NCI-H524 (cell line): ENCODE measurements at regions not wholly inside any gene's neighbourhood (a gene's known extent, or its start where the extent isn't known, plus 50 kb on each side); places are given as distances from the start of the nearest gene placed in this dataset.
A peak's percentile ranks its signal among the peaks of the same experiment; 100 is the strongest.

Experiments used
- DNase-seq, 2 experiments: peaks; one replicate each; lab custom pipeline; 2025; lab: John Stamatoyannopoulos, UW

GRCh38 chr2:217656316-217656715 lies 346.5 kb downstream of the TNS1 start:
- no peak for DNase-seq

- no peak for DNase-seq
These were observed 347.1 kb downstream of the TNS1 start for GRCh38 chr2:217655651-217656050.

GRCh38 chr2:217654168-217654567 lies 348.6 kb downstream of the TNS1 start:
- no peak for DNase-seq

- DNase-seq = no peak
These were observed 349.8 kb downstream of the TNS1 start for GRCh38 chr2:217652761-217653639.

GRCh38 chr2:217650716-217651360 lies 352.0 kb downstream of the TNS1 start:
- peak; percentile 34 to 64 for DNase-seq

- no peak for DNase-seq
These were observed 352.6 kb downstream of the TNS1 start for GRCh38 chr2:217650229-217650628.

GRCh38 chr2:217647925-217648324 lies 354.9 kb downstream of the TNS1 start:
- no peak for DNase-seq

- no peak for DNase-seq
These were observed 355.6 kb downstream of the TNS1 start for GRCh38 chr2:217647226-217647625.

- no peak for DNase-seq
These were observed 356.9 kb downstream of the TNS1 start for GRCh38 chr2:217645896-217646295.

GRCh38 chr2:217643789-217644301 lies 358.9 kb downstream of the TNS1 start:
- peak; percentile 52 to 83 for DNase-seq

GRCh38 chr2:217642944-217643343 lies 359.9 kb downstream of the TNS1 start:
- no peak for DNase-seq

- no peak for DNase-seq
These were observed 360.8 kb downstream of the TNS1 start for GRCh38 chr2:217641960-217642359.

- no peak for DNase-seq
These were observed 363.3 kb downstream of the TNS1 start for GRCh38 chr2:217639481-217639880.

- DNase-seq = no peak
These were observed 364.3 kb downstream of the TNS1 start for GRCh38 chr2:217638533-217638932.

GRCh38 chr2:217638031-217638430 lies 364.8 kb downstream of the TNS1 start:
- no peak for DNase-seq

GRCh38 chr2:217636991-217637561 lies 365.7 kb downstream of the TNS1 start:
- peak; percentile 64 to 88 for DNase-seq

GRCh38 chr2:217636578-217636977 lies 366.2 kb downstream of the TNS1 start:
- no peak for DNase-seq

GRCh38 chr2:217634871-217635270 lies 367.9 kb downstream of the TNS1 start:
- DNase-seq = no peak

- no peak for DNase-seq
These were observed 370.8 kb downstream of the TNS1 start for GRCh38 chr2:217632043-217632442.

- DNase-seq = no peak
These were observed 371.7 kb downstream of the TNS1 start for GRCh38 chr2:217631115-217631514.

GRCh38 chr2:217629347-217629746 lies 373.4 kb downstream of the TNS1 start:
- DNase-seq = no peak

GRCh38 chr2:217628061-217628460 lies 374.7 kb downstream of the TNS1 start:
- DNase-seq = no peak

- DNase-seq = no peak
These were observed 375.9 kb downstream of the TNS1 start for GRCh38 chr2:217626926-217627325.
